H9 (cell line): ENCODE measurements at regions not wholly inside any gene's neighbourhood (a gene's known extent, or its start where the extent isn't known, plus 50 kb on each side); places are given as distances from the start of the nearest gene placed in this dataset.

ENCODE experiments used
- DNase-seq: peaks from one replicate; pipeline ENCODE4 v3.0.0-alpha.2; 2017
- H2AFZ ChIP-seq: one replicate; pipeline ENCODE4 v1.6.1; 2013; ENCODE audit warnings: mild to moderate bottlenecking, low read length, control low read depth, moderate library complexity
- H2AK5ac ChIP-seq: 2 replicates; pipeline ENCODE4 v1.6.1; 2013; ENCODE audit warnings: low read length, control low read depth, mixed read lengths; ENCODE audit not compliant: insufficient read length
- H2BK120ac ChIP-seq: one replicate; pipeline ENCODE4 v1.6.1; 2013; ENCODE audit warnings: low read depth, mild to moderate bottlenecking, low read length, control low read depth, inconsistent platforms; ENCODE audit not compliant: poor library complexity, severe bottlenecking
- H2BK12ac ChIP-seq: 2 replicates; pipeline ENCODE4 v1.6.1; 2013; ENCODE audit warnings: low read length, control low read depth, mixed read lengths, low read depth; ENCODE audit not compliant: insufficient read length
- H2BK15ac ChIP-seq: 2 replicates; pipeline ENCODE4 v1.6.1; 2013; ENCODE audit warnings: low read depth, low read length, control low read depth
- H2BK20ac ChIP-seq: one replicate; pipeline ENCODE4 v1.6.1; 2013; ENCODE audit warnings: low read depth, mild to moderate bottlenecking, low read length, control low read depth, inconsistent platforms; ENCODE audit not compliant: poor library complexity, severe bottlenecking
- H2BK5ac ChIP-seq: 2 replicates; pipeline ENCODE4 v1.6.1; 2013; ENCODE audit warnings: low read length, control low read depth, mixed read lengths; ENCODE audit not compliant: insufficient read length
- H3K14ac ChIP-seq: 2 replicates; pipeline ENCODE4 v1.6.1; 2013; ENCODE audit warnings: low read length, control low read depth; ENCODE audit not compliant: insufficient read depth
- H3K18ac ChIP-seq: 2 replicates; pipeline ENCODE4 v1.6.1; 2013; ENCODE audit warnings: low read depth, mild to moderate bottlenecking, mixed read lengths, low read length, control low read depth; ENCODE audit not compliant: insufficient read length
- H3K23ac ChIP-seq: 2 replicates; pipeline ENCODE4 v1.6.1; 2013; ENCODE audit warnings: low read length, control low read depth, mixed read lengths, low read depth; ENCODE audit not compliant: insufficient read length
- H3K23me2 ChIP-seq: 2 replicates; pipeline ENCODE4 v1.6.1; 2013; ENCODE audit warnings: low read depth, mild to moderate bottlenecking, mixed read lengths, low read length, control low read depth; ENCODE audit not compliant: insufficient read length, poor library complexity, severe bottlenecking
- H3K27ac ChIP-seq: 2 replicates; pipeline ENCODE4 v1.5.1; 2013; ENCODE audit warnings: low read length, control low read depth, mixed read lengths, low read depth; ENCODE audit not compliant: insufficient read length
- H3K27me3 ChIP-seq: 2 replicates; pipeline ENCODE4 v1.6.1; 2013; ENCODE audit warnings: low read length, control low read depth, inconsistent platforms; ENCODE audit not compliant: insufficient read depth
- H3K4ac ChIP-seq: 2 replicates; pipeline ENCODE4 v1.6.1; 2013; ENCODE audit warnings: low read depth, mild to moderate bottlenecking, control low read depth, inconsistent platforms, low read length, moderate library complexity
- H3K4me1 ChIP-seq: 2 replicates; pipeline ENCODE4 v1.6.1; 2013; ENCODE audit warnings: low read length, control low read depth, inconsistent platforms; ENCODE audit not compliant: insufficient read depth
- H3K4me2 ChIP-seq: 2 replicates; pipeline ENCODE4 v1.6.1; 2013; ENCODE audit warnings: low read length, control low read depth, mixed read lengths; ENCODE audit not compliant: insufficient read length, insufficient read depth
- H3K56ac ChIP-seq: 2 replicates; pipeline ENCODE4 v1.6.1; 2013; ENCODE audit warnings: low read depth, mild to moderate bottlenecking, mixed read lengths, low read length, control low read depth; ENCODE audit not compliant: insufficient read length
- H3K79me1 ChIP-seq: 2 replicates; pipeline ENCODE4 v1.6.1; 2013; ENCODE audit warnings: low read depth, mild to moderate bottlenecking, moderate library complexity, low read length, control low read depth, inconsistent platforms; ENCODE audit not compliant: insufficient read depth, poor library complexity, severe bottlenecking
- H3K79me2 ChIP-seq: 2 replicates; pipeline ENCODE4 v1.6.1; 2013; ENCODE audit warnings: low read length, control low read depth, inconsistent platforms; ENCODE audit not compliant: insufficient read depth
- H3K9ac ChIP-seq: 2 replicates; pipeline ENCODE4 v1.6.1; 2013; ENCODE audit warnings: low read length, control low read depth, mixed read lengths; ENCODE audit not compliant: insufficient read length; ENCODE audit errors: extremely low read depth
- H3K9me3 ChIP-seq: one replicate; pipeline ENCODE4 v1.6.1; 2013; ENCODE audit warnings: low read depth, low read length, inconsistent platforms; ENCODE audit not compliant: control insufficient read depth
- H3T11ph ChIP-seq: one replicate; pipeline ENCODE4 v1.6.1; 2013; ENCODE audit warnings: mild to moderate bottlenecking, low read length, control low read depth, inconsistent platforms
- H4K20me1 ChIP-seq: one replicate; pipeline ENCODE4 v1.6.1; 2013; ENCODE audit not compliant: control insufficient read depth, insufficient read length, insufficient read depth
- H4K5ac ChIP-seq: 2 replicates; pipeline ENCODE4 v1.6.1; 2013; ENCODE audit warnings: low read depth, mild to moderate bottlenecking, mixed read lengths, low read length, control low read depth; ENCODE audit not compliant: insufficient read length
- H4K8ac ChIP-seq: replicated peaks from 2 replicates; pipeline ENCODE4 v1.6.1; 2013; ENCODE audit warnings: low read length, control low read depth, mixed read lengths, low read depth; ENCODE audit not compliant: insufficient read length
- H4K91ac ChIP-seq: 2 replicates; pipeline ENCODE4 v1.6.1; 2013; ENCODE audit warnings: low read depth, mild to moderate bottlenecking, moderate library complexity, mixed read lengths, low read length, control low read depth; ENCODE audit not compliant: insufficient read length
- H3K27ac Mint-ChIP-seq, 3 experiments: 2 replicates in 2 of 3; 3 replicates in 1 of 3; pipeline ENCODE4 v1.8.0; 2020 to 2021; ENCODE audit warnings: mixed read lengths in 3 of 3, mild to moderate bottlenecking in 1 of 3, moderate library complexity in 1 of 3
- H3K27me3 Mint-ChIP-seq: 2 replicates; pipeline ENCODE4 v1.8.0; 2021; ENCODE audit warnings: low read depth, mild to moderate bottlenecking, moderate library complexity, mixed read lengths
- H3K36me3 Mint-ChIP-seq, 3 experiments: 2 replicates in 2 of 3; 3 replicates in 1 of 3; pipeline ENCODE4 v1.8.0; 2020 to 2021; ENCODE audit warnings: low read depth in 3 of 3, mixed read lengths in 3 of 3; ENCODE audit not compliant: insufficient read depth in 1 of 3
- H3K4me1 Mint-ChIP-seq, 2 experiments: 2 replicates each; pipeline ENCODE4 v1.8.0; 2020; ENCODE audit warnings: mixed read lengths in 2 of 2
- H3K4me3 Mint-ChIP-seq, 2 experiments: 2 replicates in 1 of 2; 3 replicates in 1 of 2; pipeline ENCODE4 v1.8.0; 2020 to 2021; ENCODE audit warnings: mild to moderate bottlenecking in 2 of 2, mixed read lengths in 2 of 2, moderate library complexity in 1 of 2
- H3K9me3 Mint-ChIP-seq, 2 experiments: 2 replicates in 1 of 2; 3 replicates in 1 of 2; pipeline ENCODE4 v1.8.0; 2020; ENCODE audit warnings: mild to moderate bottlenecking in 2 of 2, mixed read lengths in 2 of 2, moderate library complexity in 1 of 2
- TF ChIP-seq, protein P1 (sequence below): fragments of 200-600 bp; sonication (generic); conservative IDR thresholded peaks from 3 replicates; pipeline ENCODE4 v1.8.0; 2021; ENCODE audit warnings: antibody characterized with exemption, mild to moderate bottlenecking

DNA sequence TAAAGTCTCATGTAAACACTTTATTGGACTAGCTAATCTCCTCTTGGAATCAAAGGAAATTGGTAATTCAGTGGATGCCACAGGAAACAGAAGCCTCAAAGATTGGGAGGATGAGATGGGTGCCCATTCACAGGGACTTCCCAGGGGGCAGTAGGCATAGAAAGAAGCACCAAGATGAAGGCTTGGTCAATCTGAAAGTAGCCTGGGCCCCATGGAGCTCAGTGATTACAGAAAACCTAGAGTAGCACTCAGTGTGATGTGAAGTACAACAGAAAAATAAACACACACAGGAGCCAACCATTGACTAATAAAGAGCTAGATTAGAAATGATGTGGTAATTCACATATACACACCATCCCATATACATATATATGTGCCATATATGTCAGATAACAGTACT is 560.6 kb downstream of the TBC1D4 start:
- Histone ChIP-seq H3K79me1 (no peaks in the 10 kb centered on the region), H3K27ac (no peak overlapping the region), H3K4me1 (no peaks in the 10 kb centered on the region), H2BK20ac (no peak overlapping the region), H2BK5ac (no peak overlapping the region), H4K8ac (no peak overlapping the region), H4K5ac (no peak overlapping the region), H4K20me1 (no peaks in the 10 kb centered on the region), H3K23ac (no peak overlapping the region), H3K79me2 (no peaks in the 10 kb centered on the region), H3K4me2 (no peak overlapping the region), H3K23me2 (no peaks in the 10 kb centered on the region), H2AK5ac (no peak overlapping the region), H4K91ac (no peak overlapping the region), H3K14ac (no peak overlapping the region), H3K27me3 (no peaks in the 10 kb centered on the region), H3K18ac (no peak overlapping the region), H2BK12ac (no peak overlapping the region), H3K9ac (no peak overlapping the region), H3T11ph (no peak overlapping the region), H3K4ac (no peak overlapping the region), H3K56ac (no peak overlapping the region), H2AFZ (no peak overlapping the region), H2BK120ac (no peak overlapping the region), H3K9me3 (no peaks in the 10 kb centered on the region), H2BK15ac (no peak overlapping the region)
- no peak for DNase-seq
- no peak overlapping the region for H3K4me3 Mint-ChIP-seq
- peaks cover 13 to 14% of the 10 kb centered on the region in 2 experiments for H3K4me1 Mint-ChIP-seq
- H3K27ac Mint-ChIP-seq = no peak overlapping the region
- no peaks in the 10 kb centered on the region for H3K27me3 Mint-ChIP-seq
- TF ChIP-seq, protein P1, sequence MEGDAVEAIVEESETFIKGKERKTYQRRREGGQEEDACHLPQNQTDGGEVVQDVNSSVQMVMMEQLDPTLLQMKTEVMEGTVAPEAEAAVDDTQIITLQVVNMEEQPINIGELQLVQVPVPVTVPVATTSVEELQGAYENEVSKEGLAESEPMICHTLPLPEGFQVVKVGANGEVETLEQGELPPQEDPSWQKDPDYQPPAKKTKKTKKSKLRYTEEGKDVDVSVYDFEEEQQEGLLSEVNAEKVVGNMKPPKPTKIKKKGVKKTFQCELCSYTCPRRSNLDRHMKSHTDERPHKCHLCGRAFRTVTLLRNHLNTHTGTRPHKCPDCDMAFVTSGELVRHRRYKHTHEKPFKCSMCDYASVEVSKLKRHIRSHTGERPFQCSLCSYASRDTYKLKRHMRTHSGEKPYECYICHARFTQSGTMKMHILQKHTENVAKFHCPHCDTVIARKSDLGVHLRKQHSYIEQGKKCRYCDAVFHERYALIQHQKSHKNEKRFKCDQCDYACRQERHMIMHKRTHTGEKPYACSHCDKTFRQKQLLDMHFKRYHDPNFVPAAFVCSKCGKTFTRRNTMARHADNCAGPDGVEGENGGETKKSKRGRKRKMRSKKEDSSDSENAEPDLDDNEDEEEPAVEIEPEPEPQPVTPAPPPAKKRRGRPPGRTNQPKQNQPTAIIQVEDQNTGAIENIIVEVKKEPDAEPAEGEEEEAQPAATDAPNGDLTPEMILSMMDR = no peak
- H3K9me3 Mint-ChIP-seq = peaks cover 4 to 8% of the 10 kb centered on the region in 2 experiments; a peak in 4 of 5 replicates
- H3K36me3 Mint-ChIP-seq = peaks cover 0 to 6% (median 4%) of the 10 kb centered on the region in 3 experiments; a peak in 3 of 7 replicates
